NCI-H345 treated with DMSO at 0.1 percent for 48 hours (cell line): ENCODE measurements at regions not wholly inside any gene's neighbourhood (a gene's known extent, or its start where the extent isn't known, plus 50 kb on each side); places are given as distances from the start of the nearest gene placed in this dataset.

Experiments
- DNase-seq: peaks from one replicate; lab custom pipeline; 2025; ENCODE audit not compliant: unreplicated experiment; lab: John Stamatoyannopoulos, UW

DNA sequence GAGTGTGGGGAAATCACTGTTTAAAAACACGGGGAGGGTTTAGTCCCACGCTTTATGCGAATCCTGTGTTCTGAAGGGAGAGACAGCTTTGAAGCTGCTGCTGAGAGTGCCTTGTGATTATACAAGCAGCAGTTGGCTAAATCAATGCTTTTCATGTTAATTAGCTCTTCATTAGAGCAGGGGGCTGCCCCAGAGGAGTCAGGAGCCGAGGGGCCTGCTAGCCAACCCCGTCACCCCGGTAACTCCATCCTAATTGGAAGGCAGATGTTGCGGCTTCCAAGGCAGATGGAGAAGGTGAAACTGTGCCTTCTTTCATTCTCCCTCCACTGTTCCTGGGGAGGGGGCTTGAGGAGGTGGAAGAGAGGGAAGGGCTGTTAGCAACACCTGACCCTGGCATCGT, 92.4 kb upstream of the ANKRD34C start:
- no peak for DNase-seq

DNA sequence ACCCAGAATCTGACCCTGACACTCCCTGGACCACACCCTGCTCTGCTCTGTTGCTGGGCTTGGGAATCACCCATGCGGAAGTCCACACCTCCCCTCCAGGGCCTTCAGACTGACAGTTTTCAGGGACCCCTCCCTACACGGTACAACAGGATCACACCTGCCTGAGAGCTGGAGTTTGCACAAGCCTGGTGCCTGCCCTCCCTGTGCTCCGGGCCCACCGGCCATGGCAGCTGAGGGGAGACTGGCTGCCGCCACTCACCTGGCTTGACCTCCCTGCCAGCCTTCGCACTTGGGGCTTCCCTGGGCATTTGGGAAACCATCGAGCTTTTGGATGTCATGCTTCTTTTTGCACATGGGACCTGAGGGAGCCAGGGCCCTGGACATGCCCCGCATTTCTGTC, 95.9 kb upstream of the ANKRD34C start:
- DNase-seq, result no peak

DNA sequence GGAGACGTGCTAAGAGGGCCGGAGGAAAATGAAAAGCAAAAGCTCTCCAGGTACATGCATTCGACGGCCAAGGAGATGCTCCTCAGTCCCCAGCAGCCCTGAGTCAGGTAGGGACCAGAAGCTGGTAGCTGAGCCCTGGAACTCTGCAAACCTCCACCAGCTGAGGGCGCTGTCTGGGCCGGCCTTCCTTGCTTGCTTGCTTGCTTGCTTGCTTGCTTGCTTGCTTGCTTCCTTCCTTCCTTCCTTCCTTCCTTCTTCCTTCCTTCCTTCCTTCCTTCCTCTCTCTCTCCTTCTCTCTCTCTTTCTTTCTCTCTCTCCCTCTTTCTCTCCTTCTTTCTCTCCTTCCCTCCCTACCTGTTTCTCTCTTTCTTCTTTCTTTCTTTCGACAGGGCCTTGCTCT, 94.6 kb upstream of the RASGRF1 start:
- no peak for DNase-seq

DNA sequence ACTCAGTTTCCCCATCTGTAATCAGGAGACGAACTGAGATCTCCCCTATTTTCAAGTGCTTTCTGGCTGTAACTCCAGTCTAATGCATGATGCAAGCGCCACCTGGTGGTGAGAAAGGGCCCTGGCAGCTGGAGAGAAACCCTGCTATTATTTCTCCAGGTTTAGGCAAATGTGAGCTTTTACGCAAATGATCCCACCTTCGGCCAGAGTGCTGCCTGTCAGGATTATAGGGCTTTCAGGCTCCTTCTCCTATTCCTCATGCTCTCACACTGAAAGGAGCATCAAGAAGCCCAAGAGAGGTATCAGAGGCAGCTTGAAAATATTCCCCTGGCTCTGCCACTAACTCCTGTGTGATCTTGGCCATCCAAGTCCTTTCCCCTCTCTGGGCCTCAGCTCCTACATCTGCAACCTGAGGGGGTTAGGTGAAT, 93.9 kb upstream of the RASGRF1 start:
- DNase-seq, result peak; percentile 21

DNA sequence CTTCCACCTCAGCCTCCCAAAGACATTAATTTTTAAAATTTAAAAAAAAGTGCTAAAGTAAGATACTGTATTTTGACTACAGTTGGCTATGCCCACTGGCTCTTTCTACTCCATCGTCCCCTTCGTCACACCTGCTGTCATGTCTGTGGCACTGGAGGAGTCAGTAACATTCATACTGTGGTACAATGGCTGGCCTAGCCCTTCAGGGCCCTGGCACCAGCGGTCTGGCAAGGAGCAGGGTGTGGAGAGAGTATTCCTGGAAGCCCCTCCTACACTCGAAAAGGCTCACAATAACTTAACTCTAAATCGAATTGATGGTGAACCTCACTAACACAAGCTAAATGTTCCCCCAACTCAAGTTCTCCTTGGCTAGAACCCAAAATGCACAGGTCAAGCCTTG, 89.7 kb upstream of the RASGRF1 start:
- no peak for DNase-seq

DNA sequence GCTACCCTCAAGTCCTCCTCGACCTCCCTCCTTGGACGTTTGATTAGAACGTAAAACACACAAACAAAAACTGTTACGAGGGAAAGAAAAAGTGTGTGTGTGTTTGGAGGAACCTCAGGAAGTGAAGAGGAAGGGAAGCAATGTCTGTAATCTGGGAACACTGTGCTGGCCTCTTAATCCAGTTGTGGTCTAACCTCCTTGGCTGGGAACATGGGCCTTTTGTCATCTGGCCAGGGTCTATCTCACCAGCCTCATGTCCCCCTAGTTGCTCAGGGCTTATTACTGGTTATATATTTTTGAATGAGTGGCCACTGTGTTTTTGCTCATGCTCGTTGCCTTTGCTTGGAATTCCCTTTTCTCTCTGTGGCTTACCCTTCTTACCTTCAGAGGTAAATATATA, 89.0 kb upstream of the RASGRF1 start:
- no peak for DNase-seq

DNA sequence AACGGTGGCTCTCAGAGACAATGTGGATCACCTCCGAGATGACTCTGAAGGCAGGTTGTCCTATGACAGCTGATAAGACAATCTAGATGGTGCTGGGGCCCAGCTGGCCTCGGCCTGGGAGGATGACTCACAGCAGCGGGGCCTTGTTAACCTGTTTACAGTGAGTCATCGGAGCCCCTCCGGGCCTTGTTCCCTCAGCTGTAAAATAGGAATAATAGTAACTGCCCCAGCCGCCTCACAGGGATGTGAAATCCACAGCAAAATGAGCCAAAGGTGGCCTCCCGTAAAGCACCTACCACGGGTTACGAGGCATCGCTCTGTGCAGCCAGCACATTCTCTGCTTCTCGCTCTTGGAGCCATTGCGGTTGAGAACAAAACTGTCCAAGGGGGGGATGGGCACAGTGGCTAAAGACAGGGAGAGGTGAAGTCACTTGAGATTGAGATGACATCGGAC, 88.6 kb upstream of the RASGRF1 start:
- DNase-seq, result no peak

DNA sequence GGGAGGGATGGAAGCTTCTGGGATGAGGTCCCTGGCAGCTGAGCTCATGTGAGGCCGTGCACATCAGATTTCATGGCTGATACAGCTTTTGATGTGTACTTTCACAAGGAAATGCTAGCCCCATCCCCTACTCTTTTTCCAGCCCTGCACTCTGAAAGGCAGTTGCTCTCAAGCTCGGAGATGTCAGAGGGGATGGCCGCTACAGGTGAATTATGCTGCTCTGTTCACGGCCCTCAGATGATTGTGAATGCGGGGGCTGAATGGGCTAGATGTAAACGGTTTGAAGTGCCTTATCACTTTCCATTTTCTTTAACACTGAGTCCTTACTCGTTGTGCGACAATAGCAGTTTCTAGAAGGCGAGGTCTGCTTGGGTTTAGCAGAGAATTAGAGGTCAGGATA, 88.0 kb upstream of the RASGRF1 start:
- no peak for DNase-seq

DNA sequence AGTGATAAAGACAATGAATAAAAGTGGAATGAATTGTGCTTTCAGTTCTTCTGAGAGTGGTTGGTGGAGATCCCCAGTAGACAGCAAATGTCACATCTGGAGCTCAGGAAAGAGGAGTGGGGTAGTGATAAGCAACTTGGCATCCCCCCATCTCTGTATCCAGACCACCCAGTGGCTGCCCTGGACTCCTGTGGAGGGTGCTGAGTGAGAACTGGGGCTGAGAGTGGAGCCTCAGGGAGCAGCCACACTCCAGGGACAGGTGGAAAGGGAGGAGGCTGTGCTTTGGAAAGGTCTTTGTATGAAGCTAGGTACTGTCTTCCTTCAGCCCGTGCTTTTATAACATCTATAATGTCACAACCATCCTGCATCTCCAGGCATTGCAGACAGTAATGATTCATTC, 85.6 kb upstream of the RASGRF1 start:
- no peak for DNase-seq

DNA sequence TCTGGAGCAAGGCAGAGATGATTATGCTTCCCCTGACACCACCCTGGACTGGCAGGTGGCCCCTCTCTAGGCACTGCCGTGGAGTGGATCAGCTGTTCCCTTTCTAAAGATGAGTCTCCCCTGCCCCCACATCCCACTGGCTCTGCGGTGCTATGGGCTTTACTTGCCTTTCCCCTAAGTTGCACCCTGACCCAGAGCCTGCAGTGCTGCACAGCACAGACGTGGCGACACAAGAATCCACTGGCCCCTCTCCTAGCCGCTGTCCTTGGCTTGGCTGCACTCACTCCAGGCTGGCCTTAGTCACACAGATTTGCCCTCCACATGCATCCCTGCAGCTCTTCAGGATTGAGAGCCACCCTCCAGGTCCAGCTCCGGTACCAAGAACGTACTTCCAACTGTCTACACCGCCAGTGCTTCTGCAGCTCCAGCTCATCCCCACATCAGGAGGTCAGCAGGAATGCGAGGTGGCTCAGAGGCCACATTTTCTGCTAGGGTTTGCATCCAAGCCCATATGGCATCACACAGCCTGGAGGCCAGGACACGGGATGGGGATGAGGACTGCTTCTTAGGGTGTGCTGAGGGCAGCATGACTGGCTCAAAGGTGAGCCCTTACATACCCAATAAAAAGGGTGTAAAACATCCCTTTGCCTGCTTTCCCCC, 82.4 kb upstream of the RASGRF1 start:
- no peak for DNase-seq

DNA sequence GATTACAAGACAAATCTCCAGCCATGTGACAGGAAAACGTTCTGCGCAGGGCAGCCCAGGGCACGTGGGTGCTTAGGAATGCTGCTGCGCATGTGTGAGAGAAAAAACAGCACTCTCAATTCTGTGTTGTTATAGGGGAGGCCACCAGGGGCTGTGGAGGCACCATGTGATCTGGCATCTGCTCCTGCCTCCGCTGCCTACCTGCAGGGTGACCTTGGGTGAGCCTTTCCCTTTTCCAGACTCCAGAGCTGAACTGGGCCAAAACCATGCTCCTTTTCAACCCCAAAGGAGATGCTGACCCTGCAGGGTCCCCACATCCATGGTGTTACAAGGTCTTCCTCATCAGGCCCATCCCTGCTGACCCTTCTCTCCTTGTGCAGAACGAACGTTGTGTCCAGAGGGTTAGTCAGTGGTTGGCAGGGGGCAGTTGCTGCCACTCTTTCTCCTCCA, 81.5 kb upstream of the RASGRF1 start:
- DNase-seq, result no peak

DNA sequence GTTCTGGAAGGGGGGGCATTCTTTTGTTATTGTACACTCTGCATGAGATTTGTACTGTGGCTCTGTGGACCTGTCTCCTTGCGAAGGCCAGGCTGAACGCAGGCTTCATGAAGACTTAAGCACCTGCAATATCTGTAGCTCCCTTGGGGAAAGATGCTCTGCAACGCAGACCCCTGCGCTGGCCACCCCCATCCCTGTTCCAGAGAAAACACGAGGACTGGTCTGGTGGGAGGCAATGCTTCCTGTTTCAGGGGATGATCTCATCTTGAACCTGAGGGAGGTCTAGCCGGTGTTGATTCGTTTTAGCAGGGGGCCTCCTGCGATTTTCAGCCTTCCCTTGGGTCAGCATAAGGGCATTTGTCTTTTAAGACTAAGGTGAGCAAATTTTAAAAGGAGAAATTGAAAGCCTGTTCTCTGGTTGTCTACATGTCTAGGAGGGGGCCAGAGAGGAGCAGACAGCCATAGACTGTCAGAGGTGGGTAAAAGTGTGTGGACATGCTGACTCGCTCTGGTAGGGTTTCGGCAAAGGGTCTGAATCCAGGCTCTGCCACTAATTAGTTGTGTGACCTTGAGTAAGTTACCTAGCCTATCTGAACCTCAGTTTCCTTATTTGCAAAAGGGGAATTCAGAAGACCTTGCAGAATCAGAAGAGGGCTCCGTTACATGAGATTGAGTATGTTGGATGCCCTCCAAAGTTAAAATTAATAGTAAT, 80.9 kb upstream of the RASGRF1 start:
- no peak for DNase-seq

DNA sequence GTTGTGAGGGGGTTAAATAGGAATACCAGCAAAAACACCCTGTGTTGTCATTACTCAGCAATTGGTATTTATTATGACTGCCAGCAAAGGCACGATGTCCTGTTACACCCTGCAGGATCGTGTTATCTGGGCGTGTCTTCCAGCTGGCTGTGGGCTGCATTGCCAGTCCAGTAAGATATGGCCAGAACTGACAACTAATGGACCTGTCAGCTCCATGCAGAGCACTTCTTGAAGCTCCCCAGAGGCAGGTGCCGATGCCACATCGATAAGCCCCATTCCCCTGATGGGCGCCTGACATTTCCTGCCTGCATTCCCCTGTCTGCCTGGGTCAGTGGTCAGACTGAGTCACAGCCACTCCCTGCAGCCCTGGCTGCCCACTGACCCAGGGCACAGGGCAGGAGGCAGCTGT, 79.7 kb upstream of the RASGRF1 start:
- no peak for DNase-seq

DNA sequence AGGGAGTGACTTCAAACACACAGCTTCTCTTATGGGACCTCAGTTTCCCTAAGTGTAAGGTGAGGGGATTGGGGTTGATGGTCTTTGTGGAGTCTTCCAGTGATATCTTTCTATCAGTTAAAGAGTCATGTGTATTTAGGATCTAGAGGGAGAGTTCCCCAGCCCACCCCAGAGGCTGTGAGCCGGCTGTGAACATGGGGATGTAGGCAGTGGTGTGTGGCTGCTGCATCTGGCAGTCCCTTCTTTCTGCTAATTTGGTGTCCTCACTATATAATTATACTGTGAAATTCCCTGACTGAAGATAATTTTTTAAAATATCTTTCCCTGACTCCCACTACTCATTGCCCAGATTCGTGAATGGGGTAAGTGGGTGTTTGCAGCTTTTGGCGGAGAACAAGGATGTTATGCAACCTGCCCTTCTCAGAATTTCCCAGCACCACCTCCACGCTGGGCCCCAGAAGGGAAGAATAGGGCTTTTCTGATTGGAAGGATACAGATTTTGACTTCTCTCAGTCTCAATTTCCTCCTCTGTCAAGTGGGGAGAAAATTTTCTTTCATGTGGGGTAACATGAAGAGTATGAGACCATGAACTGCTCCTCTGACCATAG, 79.0 kb upstream of the RASGRF1 start:
- no peak for DNase-seq

DNA sequence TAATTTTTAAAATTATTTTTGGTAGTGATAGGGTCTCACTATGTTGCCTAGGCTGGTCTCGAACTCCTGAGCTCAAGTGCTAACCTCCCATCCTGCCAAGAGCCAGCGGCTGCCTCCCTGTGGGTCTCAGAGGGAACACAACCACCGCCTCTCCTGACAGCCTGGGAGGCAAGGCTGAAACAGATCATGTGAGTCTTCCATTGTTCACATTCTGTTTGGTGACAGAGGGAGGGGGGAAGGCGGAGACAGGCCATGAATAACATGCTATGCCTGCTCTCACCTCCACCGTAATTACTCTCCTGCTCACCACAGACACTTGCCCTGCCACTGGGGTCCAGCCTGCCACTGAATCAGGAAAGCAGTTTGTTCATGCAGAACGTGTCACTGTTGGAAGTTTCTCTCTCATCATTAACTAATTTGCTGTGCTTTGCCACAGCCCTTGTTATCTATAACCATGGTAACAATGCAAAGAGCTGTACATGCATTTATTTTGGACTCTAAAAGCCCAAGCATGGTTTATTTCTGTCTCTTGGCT, 78.4 kb upstream of the RASGRF1 start:
- DNase-seq, result peak; percentile 41

DNA sequence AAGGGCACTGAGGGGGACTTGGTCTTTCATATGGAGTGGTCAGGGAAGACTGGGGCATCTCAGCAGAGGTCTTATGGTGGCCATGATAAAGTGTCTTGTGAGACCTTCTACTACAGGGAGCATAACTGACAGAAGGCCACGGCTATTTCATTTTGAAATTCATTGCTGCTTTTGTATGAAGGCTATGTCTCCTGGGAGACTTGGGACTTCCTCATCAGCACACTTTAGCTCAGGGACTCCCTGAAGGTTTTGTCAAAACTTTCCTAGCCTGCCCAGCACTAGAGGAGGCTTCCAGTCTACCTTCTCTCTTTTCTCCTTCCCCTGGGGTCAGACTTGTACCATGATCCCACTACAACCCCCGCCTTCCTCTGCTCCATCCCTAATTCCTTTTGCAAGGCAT, 77.2 kb upstream of the RASGRF1 start:
- no peak for DNase-seq

DNA sequence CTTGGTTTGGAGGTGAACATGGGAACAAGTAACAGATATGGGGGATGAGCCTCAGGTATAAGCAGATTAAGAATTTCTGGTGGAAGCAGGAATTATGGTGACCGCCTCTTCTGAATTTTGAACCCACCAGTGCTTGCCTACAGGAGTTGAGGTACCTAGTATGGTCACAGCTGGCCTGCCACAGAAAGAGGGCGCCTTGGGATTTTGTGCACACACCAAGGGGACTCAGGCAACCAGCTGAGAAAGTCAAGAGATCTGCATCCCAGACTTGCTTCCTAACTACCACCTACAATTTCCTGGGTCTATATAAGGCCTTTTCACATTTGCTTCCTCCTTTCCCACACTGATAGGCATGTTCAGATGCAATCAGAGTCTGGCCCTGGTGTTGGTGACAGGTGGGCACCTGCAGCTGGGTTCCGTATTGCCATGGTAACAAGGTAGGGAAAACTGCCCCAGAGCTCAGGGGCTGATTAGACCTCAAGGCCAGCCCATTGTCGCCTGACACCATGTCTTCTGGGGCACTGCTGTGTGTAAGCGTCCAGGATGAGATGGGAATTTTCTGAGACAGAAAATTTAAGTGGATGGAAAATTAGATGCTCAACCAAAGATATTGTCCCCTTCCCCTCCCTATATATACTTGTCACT, 75.9 kb upstream of the RASGRF1 start:
- no peak for DNase-seq

DNA sequence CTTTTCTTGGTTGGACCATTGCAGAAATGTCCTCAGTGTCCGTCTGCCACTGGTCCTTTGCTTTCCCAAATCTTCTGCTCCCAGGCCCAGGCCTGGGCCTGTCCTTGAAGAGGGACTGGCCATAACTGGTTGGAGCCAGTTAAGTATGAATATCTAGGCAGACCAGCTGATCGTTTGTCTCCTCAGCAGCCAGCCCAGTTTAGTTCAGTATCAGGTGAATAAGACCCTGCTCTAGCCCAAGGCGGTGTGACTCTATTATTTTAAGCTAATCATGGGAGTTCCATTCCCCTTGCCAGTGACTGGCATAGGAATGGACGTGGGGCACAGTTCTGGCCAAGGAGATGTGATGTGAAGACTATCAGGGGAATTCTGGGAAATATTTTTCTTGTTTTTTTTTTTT, 73.9 kb upstream of the RASGRF1 start:
- no peak for DNase-seq

DNA sequence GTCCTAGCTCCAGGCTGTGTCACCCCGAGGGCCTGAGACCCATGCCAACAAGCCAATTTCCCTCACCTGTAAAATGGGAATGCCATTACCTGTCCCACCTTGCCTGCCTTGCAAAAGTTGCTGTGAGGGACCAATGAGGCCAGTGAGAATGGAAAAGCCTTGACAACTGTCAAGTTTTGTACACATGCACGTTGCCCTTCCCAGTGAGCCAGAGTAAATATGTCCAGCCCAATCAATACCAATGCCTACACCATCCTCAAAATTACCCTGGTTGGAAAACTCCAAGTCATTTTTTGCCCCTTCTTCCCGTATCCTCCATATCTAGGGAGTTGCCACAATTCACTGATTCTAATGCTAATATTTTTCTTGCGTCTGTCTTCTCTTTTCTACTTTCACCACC, 73.5 kb upstream of the RASGRF1 start:
- DNase-seq, result no peak

DNA sequence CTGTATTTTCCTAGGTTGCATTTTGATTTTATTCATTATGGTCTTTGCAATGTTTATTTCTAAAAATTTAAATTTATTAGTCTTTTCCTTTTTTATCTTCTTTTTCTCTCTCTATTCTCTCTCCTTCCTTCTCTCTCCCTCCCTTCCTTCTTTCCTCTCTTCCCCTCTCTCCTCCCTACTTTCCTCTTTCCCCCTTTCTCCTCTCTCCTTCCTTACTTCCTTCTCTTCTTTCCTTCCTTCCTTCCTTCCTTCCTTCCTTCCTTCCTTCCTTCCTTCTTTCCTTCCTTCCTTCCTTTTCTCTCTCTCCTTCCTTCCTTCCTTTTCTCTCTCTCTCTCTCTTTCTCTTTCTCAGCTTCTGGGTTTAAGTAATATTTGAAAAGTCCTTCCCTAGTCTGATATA, 72.8 kb upstream of the RASGRF1 start:
- no peak for DNase-seq

DNA sequence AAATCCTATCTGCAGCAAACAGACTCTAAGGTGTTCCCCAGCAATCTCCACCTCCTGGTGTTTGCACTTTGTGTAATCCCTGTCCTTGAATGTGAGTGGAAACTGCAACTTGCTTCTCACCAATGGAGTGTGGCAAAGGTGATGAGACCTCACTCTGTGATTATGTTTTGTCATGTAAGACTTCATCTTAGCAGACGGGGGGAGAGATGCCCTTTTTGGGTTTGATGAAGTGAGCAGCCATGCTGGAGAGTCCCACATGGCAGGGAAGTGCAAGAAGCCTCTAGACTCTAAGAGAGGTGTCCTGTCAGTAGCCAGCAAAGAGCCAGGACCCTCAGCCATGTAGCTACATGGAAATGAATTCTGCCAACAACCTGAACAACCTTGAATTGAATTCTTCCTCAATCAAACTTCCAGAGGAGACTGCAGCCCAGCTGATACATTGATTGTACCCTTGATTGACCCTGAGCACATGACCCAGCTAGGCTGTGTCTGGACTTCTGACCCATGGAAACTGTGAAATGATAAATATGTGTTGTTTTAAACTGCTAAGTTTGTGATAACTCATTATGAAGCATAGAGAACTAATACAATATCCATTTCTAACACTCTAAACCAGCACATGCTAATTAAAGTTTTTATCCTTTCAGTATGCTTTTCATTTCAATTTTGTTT, 71.4 kb upstream of the RASGRF1 start:
- DNase-seq, result no peak
